ENCODE measurements at regions not wholly inside any gene's neighbourhood (a gene's known extent, or its start where the extent isn't known, plus 50 kb on each side); places are given as distances from the start of the nearest gene placed in this dataset.

DNA sequence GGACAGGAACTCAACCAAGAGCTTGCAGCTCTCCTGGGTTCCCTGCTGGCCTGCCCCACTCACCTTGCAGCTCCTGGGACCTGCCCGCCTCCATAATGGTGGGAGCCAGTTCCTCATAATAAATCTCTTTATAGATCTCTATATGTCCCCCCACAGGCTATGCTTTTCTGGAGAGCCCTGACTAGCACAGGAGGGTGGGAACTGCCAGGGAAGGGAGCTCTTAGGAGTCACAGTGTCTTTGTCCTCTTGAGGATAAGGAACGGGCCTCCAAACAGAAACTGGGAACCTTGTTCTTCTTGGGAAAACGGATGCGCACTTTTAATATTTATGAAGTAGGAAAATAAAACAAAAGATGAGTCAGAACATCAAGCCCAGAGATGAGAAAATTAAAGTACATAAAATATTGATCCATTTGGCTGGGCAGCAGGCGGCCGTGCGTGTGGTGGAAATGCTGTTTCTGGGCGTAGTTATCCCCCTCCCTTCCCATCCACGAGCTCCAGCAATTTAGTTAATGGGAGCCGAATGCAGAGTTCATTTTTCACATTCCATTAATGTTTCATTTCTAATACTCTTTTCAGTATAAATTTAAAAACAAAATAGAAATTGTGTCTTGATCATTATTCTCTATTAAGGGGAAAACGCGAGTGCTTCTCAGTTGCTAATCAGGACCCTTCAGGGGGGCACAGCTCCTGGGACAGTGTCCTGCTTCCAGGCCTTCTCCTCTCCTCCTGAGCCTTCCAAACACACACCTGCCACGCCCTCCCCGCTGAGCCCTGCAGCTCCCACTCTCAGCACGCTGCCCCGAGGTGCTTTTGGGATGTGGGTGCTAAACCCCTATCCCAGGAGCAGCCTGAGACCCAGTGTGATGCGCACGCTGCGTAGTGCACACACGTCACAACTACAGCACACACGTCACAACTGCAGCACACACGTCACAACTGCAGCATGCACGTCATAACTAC lies 323.3 kb upstream of the AJAP1 start:
- Mint-ChIP-seq H3K4me3 (no peak overlapping the region), H3K4me1 (ENCODE audit: low read depth) (no peaks in the 10 kb centered on the region), H3K27me3 (peaks cover 9% of the 10 kb centered on the region), H3K9me3 (no peaks in the 10 kb centered on the region), H3K27ac (no peak overlapping the region), H3K36me3 (ENCODE audit: low read depth) (no peaks in the 10 kb centered on the region)

DNA sequence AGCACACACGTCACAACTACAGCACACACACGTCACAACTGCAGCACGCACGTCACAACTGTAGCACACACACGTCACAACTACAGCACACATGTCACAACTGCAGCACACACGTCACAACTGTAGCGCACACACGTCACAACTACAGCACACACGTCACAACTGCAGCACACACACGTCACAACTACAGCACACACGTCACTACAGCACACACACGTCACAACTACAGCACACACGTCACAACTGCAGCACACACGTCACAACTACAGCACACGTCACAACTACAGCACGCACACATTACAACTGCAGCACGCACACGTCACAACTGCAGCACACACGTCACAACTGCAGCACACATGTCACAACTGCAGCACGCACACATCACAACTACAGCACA lies 322.6 kb upstream of the AJAP1 start:
- Mint-ChIP-seq H3K36me3 (ENCODE audit: low read depth) (no peaks in the 10 kb centered on the region), H3K27ac (no peak overlapping the region), H3K27me3 (peaks cover 9% of the 10 kb centered on the region), H3K4me1 (ENCODE audit: low read depth) (no peaks in the 10 kb centered on the region), H3K4me3 (no peak overlapping the region), H3K9me3 (peaks cover 5% of the 10 kb centered on the region)

DNA sequence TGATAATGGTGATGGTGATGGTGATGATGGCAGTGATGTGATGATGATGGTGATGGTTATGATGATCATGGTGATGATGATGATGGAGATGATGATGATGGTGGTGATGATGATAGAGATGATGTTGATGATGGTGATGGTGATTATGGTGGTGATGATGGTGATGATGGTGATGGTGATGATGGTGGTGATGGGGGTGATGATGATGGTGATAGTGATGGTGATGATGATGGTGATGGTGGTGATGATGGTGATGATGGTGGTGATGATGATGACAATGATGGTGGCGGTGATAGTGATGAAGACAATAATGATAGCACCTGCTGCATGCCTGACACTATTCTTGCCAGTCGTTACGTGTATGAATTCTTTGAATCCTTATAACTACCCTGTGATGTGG lies 317.9 kb upstream of the AJAP1 start:
- Mint-ChIP-seq H3K36me3 (ENCODE audit: low read depth) (no peaks in the 10 kb centered on the region), H3K9me3 (peaks cover 5% of the 10 kb centered on the region)

DNA sequence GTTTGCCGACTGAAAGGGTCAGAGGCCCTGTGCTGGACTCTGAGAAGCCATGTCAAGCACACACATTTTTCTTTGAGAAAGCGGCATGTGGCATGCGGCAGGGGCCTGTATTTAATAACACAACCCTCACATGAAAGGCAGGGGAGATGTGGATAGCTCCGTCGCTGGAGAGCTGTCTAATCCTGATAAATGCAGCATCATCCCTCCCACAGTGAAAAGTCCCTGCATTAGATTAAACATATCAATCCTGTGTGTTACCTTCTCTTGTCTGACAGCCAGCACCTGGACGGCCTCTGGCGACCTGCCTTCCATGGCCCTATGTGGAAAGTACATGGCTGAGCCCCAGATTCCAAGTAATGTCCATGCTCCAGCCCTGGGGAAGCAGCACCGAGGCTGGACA lies 313.0 kb upstream of the AJAP1 start:
- Mint-ChIP-seq H3K4me3 (no peak overlapping the region), H3K36me3 (ENCODE audit: low read depth) (no peaks in the 10 kb centered on the region), H3K27ac (no peak overlapping the region), H3K27me3 (no peaks in the 10 kb centered on the region), H3K4me1 (ENCODE audit: low read depth) (no peaks in the 10 kb centered on the region), H3K9me3 (peaks cover 2% of the 10 kb centered on the region)

More for the DNA sequence above, 317.9 kb upstream of the AJAP1 start:
- H3K4me3 Mint-ChIP-seq: no peak overlapping the region
- no peaks in the 10 kb centered on the region for H3K27me3 Mint-ChIP-seq
- H3K4me1 Mint-ChIP-seq (ENCODE audit: low read depth): no peaks in the 10 kb centered on the region
- no peak overlapping the region for H3K27ac Mint-ChIP-seq

DNA sequence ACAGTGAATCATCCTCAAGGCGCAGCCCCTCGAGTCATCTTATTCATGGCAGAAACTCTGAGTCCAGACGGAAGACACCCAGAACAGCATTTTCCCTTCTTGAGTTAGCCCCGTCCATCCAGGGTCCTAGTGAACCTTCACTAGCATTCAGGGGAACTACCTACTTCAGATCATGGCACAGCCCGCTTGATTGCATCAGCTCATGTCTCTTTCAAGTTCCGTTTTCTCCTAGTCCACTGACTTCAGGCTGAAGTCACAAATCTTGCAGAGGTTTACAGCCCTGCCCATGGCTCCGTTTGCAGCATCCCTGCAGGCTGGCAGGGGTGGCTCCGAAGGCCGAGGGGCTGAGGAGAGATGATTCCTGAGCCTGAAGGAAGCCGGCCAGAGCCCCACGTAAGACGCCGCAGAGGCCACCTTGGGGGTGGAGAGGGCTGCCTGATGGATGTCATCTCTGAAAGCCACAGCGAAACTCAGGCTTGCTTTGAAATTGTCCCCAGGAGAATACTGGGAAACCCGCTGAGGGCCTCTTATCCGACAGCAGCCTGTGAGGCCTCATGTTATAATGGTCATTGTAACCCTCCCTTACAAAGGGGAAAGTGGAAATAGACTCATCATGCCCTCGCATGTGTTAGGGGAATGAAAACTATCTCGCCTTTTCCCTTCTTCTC lies 310.2 kb upstream of the AJAP1 start:
- Mint-ChIP-seq H3K27ac (no peak overlapping the region), H3K36me3 (ENCODE audit: low read depth) (no peaks in the 10 kb centered on the region), H3K4me1 (ENCODE audit: low read depth) (no peaks in the 10 kb centered on the region), H3K9me3 (no peaks in the 10 kb centered on the region), H3K4me3 (no peak overlapping the region), H3K27me3 (no peaks in the 10 kb centered on the region)

DNA sequence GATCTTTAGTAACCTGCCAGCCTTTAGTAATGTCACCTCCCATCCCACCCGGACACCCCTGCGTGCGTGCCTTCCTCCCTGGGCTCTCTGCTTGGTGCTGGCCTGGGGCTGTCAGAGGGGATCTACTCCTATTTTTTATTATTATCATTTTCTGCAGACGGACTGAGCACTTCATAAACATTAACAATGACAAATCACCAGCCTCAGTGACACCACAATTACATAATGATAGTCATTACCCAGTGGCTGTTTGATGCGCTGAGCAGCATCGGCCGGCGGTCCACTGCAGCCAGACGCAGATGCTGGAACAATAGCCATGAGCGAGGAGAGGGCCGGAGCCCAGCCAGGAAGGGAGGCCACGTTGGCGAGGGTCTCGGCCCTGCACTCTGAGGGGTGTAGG lies 309.3 kb upstream of the AJAP1 start:
- no peak overlapping the region for H3K27ac Mint-ChIP-seq
- no peaks in the 10 kb centered on the region for H3K36me3 Mint-ChIP-seq (ENCODE audit: low read depth)
- H3K27me3 Mint-ChIP-seq: no peaks in the 10 kb centered on the region
- no peaks in the 10 kb centered on the region for H3K4me1 Mint-ChIP-seq (ENCODE audit: low read depth)
- H3K9me3 Mint-ChIP-seq: no peaks in the 10 kb centered on the region
- H3K4me3 Mint-ChIP-seq: no peak overlapping the region

DNA sequence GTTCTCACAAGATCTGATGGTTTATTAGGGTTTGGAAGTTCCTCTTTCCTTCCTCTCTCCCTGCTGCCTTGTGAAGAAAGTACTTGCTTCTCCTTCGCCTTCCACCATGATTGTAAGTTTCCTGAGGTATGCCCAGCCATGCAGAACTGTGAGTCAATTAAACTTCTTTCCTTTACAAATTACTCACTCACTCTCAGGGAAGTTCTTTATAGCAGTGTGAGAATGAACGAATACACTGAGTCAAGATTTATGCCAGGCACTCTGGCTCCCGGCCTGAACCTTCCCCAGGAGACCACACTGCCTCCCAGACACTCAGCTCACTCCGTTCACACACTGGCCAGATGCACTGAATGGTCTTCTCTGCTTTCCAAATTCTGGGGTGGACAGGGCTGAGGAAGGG lies 308.3 kb upstream of the AJAP1 start:
- H3K27me3 Mint-ChIP-seq: no peaks in the 10 kb centered on the region
- no peak overlapping the region for H3K27ac Mint-ChIP-seq
- no peak overlapping the region for H3K4me3 Mint-ChIP-seq
- H3K9me3 Mint-ChIP-seq: no peaks in the 10 kb centered on the region
- H3K36me3 Mint-ChIP-seq (ENCODE audit: low read depth): no peaks in the 10 kb centered on the region
- no peaks in the 10 kb centered on the region for H3K4me1 Mint-ChIP-seq (ENCODE audit: low read depth)

DNA sequence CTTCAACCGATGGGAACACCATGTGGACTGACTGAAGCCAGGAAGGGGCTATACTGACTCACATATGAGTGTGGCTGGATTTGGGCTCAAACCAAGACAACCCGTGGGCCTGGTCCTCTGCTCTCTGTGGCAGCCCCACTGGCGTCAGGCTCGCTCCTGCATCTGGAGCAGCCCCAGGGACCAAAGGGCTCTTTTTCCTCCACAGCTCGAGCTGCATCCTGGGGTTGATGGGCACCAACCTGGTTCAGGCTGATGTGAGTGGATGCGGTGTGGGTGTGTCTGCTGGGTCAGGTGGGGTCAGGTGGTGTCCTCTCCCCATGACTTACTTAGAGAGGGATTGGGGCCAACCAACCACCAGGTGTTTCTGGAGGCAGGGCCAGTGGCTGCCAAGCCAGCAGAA lies 303.0 kb upstream of the AJAP1 start:
- Mint-ChIP-seq H3K4me1 (ENCODE audit: low read depth) (no peaks in the 10 kb centered on the region), H3K27ac (no peak overlapping the region), H3K9me3 (no peaks in the 10 kb centered on the region), H3K36me3 (ENCODE audit: low read depth) (no peaks in the 10 kb centered on the region), H3K4me3 (no peak overlapping the region), H3K27me3 (no peaks in the 10 kb centered on the region)

DNA sequence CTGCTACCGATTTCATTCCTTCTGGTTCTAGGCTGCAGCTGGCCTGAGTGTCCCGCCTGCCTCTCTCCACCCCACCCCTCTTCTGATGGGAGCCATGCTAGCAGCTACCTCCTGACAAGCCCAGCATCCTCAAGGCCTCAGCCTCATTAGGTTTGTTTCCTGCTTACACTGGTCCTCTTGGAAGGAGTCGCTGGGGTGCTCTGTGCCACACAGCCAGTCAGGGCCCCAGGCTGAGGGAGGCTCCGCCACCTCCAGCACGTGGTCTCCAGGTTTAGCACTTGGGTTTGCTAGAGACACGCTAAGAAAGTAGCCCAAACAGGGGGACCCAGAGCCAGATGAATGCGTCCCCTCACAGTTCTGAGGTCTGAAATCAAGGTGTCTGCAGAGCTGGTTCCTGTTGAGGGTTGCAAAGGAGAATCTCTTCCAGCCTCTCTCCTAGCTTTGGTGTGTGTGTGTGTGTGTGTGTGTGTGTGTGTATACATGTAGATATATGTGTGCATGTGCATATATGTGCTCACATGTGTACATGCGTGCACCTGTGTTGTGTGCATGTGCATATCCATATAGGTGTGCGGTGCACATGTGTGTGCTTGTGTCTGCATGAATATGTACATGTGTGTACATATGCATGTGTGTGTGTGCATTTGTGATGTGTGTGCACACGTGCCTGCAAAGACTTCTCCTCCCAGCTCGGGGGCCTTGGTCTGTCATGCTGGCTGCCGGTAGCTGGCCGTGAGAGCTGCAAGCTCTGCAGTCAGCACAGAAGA lies 301.1 kb upstream of the AJAP1 start:
- H3K27ac Mint-ChIP-seq: no peak overlapping the region
- no peaks in the 10 kb centered on the region for H3K4me1 Mint-ChIP-seq (ENCODE audit: low read depth)
- H3K9me3 Mint-ChIP-seq: no peaks in the 10 kb centered on the region
- no peaks in the 10 kb centered on the region for H3K36me3 Mint-ChIP-seq (ENCODE audit: low read depth)
- H3K4me3 Mint-ChIP-seq: no peak overlapping the region
- H3K27me3 Mint-ChIP-seq: no peaks in the 10 kb centered on the region

DNA sequence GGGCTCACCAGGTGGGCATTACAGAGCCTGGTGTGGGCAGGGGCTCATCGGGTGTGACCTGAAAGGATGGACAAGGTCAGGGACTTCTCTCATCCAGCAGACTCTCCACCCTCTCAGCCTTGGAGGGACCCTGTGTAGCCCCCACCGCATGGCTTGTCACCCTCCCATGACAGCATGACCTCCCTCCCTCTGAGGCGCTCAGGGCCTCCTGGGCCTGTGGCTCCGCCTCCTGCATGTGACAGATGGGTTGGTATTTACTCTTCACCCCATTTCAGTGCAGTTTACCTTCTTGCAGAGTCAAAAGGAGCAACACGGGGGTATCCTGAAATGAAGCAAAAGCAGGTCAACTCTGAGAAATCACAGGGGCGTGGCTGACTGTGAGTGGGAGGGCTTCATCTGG lies 298.6 kb upstream of the AJAP1 start:
- Mint-ChIP-seq H3K27ac (no peak overlapping the region), H3K4me3 (no peak overlapping the region), H3K4me1 (ENCODE audit: low read depth) (no peaks in the 10 kb centered on the region), H3K9me3 (no peaks in the 10 kb centered on the region), H3K36me3 (ENCODE audit: low read depth) (no peaks in the 10 kb centered on the region), H3K27me3 (no peaks in the 10 kb centered on the region)

DNA sequence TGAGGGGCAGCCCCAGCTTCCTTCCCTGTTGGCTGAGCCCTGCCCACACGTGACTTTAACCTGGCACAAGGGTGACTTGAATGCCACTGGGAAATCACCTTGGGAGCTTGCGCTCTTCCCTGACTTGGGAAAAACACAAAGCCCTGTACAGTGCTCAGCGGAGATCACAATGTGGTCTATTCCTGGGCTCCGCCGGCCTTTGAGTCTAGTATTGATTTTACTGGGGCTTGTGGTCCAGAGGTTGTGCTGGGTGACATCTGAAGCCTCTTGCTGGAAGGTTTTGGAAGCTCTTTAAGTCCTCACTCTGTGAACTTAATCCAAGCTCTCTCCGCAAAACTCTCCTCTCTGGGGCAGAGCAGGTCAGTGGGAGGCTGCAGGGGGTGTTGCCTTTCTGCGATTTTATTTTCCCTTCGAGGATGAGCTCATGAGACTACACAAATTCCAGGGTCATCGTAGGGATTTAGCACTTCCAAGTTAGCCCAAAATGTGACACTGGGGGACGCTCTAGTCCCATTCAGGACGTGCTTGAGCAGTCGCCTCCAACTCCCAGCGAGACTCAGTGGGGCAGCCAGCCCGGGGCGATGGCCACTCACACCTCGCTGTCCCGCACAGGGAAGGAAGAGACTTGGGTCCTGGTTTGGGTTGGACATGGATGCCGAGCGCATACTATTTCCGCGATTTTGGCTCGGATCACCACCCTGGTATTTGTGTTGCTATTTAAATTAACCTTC lies 291.9 kb upstream of the AJAP1 start:
- no peak overlapping the region for H3K4me3 Mint-ChIP-seq
- no peaks in the 10 kb centered on the region for H3K27me3 Mint-ChIP-seq
- no peaks in the 10 kb centered on the region for H3K9me3 Mint-ChIP-seq
- H3K36me3 Mint-ChIP-seq (ENCODE audit: low read depth): no peaks in the 10 kb centered on the region
- H3K27ac Mint-ChIP-seq: no peak overlapping the region
- no peaks in the 10 kb centered on the region for H3K4me1 Mint-ChIP-seq (ENCODE audit: low read depth)

DNA sequence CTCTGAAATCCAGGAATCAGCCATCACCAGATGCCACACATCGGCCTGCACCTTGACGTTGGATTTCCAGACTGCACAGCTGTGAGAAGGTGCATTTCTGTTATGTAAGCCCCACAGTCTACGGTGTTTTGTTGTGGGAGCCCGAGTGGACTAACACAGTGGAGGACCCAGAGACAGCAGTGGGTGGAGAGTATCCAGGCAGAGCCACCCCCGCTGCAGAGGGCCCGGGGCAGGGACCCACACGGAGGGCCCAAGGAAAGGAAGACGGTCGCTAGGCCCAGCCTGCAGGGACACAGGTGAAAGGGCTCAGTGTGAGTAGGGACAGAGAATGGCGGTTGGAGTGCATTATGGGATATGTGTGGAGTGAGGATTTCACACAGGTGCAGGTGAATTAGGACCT lies 288.3 kb upstream of the AJAP1 start:
- Mint-ChIP-seq H3K27ac (no peak overlapping the region), H3K27me3 (no peaks in the 10 kb centered on the region), H3K36me3 (ENCODE audit: low read depth) (no peaks in the 10 kb centered on the region), H3K4me1 (ENCODE audit: low read depth) (no peaks in the 10 kb centered on the region), H3K4me3 (no peak overlapping the region), H3K9me3 (no peaks in the 10 kb centered on the region)

DNA sequence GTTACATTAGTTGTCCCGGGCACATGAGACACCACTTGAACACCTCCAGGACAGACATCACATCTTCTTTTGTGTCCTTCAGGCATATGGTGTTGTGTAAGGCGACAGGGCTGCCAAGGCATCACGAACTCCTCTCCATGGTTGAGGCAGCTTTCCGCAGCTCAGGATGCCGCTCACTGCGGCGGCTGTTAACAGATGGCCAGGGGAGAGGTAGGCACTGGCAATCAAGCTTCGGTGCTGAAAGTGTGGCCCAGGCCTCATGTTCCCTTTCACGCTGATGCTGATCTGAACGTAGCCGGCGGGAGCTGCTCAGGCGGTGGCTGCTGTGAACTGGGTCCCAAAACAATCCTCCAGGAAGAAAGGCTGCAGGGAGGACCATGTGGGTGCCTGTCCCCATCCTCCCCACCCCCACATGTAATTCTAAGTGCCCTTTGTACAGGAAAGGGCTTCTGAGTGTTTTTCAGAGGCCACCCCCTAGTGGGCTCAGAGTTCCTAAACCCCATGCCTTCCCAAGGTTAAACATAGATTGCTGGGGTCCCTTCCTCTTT lies 287.1 kb upstream of the AJAP1 start:
- no peaks in the 10 kb centered on the region for H3K27me3 Mint-ChIP-seq
- H3K4me1 Mint-ChIP-seq (ENCODE audit: low read depth): no peaks in the 10 kb centered on the region
- no peak overlapping the region for H3K4me3 Mint-ChIP-seq
- H3K27ac Mint-ChIP-seq: no peak overlapping the region
- H3K36me3 Mint-ChIP-seq (ENCODE audit: low read depth): no peaks in the 10 kb centered on the region
- H3K9me3 Mint-ChIP-seq: no peaks in the 10 kb centered on the region

DNA sequence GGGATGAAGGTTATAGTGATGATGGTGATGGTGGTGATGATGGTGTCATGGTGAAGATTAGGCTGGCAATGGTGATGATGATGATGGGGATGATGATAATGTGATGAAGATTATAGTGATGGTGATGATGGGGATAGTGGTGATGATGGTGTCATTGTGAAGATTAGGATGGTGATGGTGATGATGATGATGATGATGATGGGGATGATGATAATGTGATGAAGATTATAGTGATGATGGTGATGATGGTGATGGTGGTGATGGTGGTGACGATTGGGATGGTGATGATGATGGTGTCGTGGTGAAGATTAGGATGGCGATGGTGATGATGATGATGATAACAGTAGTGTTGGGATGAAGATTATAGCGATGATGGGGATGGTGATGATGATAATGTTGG lies 285.1 kb upstream of the AJAP1 start:
- Mint-ChIP-seq H3K27ac (no peak overlapping the region), H3K27me3 (no peaks in the 10 kb centered on the region), H3K4me1 (ENCODE audit: low read depth) (no peaks in the 10 kb centered on the region), H3K4me3 (no peak overlapping the region), H3K36me3 (ENCODE audit: low read depth) (no peaks in the 10 kb centered on the region), H3K9me3 (no peaks in the 10 kb centered on the region)
